ENCODE measurements at regions not wholly inside any gene's neighbourhood (a gene's known extent, or its start where the extent isn't known, plus 50 kb on each side); places are given as distances from the start of the nearest gene placed in this dataset.
"Not testable (repeated sequence)": the region's sequence is repeated elsewhere in the genome, so short reads cannot be mapped to it uniquely, and the experiment has no call there.

GRCh38 chr3:65015711-65016110 lies 327.9 kb upstream of the ADAMTS9 start:
- H3K4me1 ChIP-seq (ENCODE audit: insufficient read depth, low read length): peaks cover 23% of the 10 kb centered on the region
- H3K36me3 ChIP-seq (ENCODE audit: insufficient read depth, low read length): no peaks in the 10 kb centered on the region
- H3K4me3 ChIP-seq (ENCODE audit: low read depth in 1 of 2, low read length in 2 of 2): no peak overlapping the region
- no peak overlapping the region for H3K9ac ChIP-seq (ENCODE audit: low read length)
- no peak overlapping the region for H3K27ac ChIP-seq (ENCODE audit: low read depth, low read length)
- no peaks in the 10 kb centered on the region for H3K9me3 ChIP-seq (ENCODE audit: low read length)
- no peaks in the 10 kb centered on the region for H3K27me3 ChIP-seq (ENCODE audit: control insufficient read depth in 1 of 2, insufficient read depth in 2 of 2, low read length in 2 of 2)

DNA sequence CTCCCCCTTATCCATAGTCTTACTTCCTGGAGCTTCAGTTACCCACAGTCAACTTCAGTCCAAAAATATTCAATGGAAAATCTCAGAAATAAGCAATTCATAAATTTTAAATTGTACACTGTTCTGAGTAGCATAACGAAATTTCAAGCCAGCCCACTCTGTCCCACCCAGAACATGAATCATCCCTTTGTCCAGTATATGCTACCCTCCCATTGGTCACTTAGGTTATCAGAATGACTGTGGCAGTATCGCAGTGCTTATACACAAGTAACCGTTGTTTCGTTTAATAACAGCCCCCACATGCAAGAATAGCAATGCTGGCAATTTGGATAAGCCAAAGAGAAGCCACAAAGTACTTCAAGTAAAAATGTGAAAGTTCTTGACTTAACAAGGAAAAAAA lies 325.3 kb upstream of the ADAMTS9 start:
- H3K9me3 ChIP-seq (ENCODE audit: low read length): no peaks in the 10 kb centered on the region
- H3K4me3 ChIP-seq (ENCODE audit: low read depth in 1 of 2, low read length in 2 of 2): no peak overlapping the region
- peaks cover 9% of the 10 kb centered on the region for H3K4me1 ChIP-seq (ENCODE audit: insufficient read depth, low read length)
- peaks cover 6% of the 10 kb centered on the region for H3K36me3 ChIP-seq (ENCODE audit: insufficient read depth, low read length)
- H3K27ac ChIP-seq (ENCODE audit: low read depth, low read length): no peak overlapping the region
- H3K27me3 ChIP-seq (ENCODE audit: control insufficient read depth in 1 of 2, insufficient read depth in 2 of 2, low read length in 2 of 2): no peaks in the 10 kb centered on the region
- H3K9ac ChIP-seq (ENCODE audit: low read length): no peak overlapping the region

DNA sequence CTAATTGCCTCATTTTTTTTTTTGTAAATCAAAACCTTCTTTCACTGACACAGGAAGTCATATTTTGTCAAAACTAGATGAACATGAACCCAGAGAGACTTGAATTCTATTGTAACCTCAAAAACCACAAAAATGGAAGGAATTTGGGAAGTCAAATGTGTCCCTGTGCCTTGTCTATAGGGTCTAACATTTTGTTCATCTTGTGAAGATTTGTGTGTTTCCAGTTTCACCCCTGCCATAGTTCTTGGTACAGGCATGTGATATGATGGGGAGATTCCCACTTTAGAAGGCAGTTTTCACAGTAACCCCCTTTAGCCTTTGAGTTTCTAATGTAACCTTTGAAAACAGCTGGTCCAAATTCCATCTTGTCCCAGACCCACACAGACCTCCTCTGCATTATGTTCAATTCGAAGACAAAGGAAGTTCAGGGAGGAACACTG lies 318.5 kb upstream of the ADAMTS9 start:
- H3K9me3 ChIP-seq (ENCODE audit: low read length): no peaks in the 10 kb centered on the region

DNA sequence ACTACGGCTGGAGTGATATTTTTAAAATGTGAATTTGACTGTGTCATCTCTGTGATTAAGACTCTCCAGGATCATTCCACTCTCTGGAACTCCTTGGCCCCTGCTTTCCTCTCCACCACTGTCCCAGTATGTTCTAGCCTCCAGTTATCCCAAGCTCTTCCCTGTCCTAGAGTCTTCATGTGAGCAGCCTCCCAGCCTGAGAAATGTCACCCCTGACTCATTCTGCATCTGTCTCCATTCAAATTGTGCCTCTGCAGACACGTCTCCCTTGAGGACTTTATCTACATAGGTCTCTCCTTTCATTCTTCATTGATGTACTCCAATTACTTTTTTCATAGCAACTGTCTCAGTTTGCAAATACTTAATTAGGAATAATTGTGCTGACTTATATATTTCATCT lies 317.7 kb upstream of the ADAMTS9 start:
- no peaks in the 10 kb centered on the region for H3K4me1 ChIP-seq (ENCODE audit: insufficient read depth, low read length)
- peaks cover 6% of the 10 kb centered on the region for H3K36me3 ChIP-seq (ENCODE audit: insufficient read depth, low read length)
- H3K9ac ChIP-seq (ENCODE audit: low read length): no peak overlapping the region
- no peak overlapping the region for H3K4me3 ChIP-seq (ENCODE audit: low read depth in 1 of 2, low read length in 2 of 2)
- H3K27ac ChIP-seq (ENCODE audit: low read depth, low read length): no peak overlapping the region
- no peaks in the 10 kb centered on the region for H3K27me3 ChIP-seq (ENCODE audit: control insufficient read depth in 1 of 2, insufficient read depth in 2 of 2, low read length in 2 of 2)
- H3K9me3 ChIP-seq (ENCODE audit: low read length): no peaks in the 10 kb centered on the region

More for the DNA sequence above, 318.5 kb upstream of the ADAMTS9 start:
- Histone ChIP-seq H3K4me3 (ENCODE audit: low read depth in 1 of 2, low read length in 2 of 2) (no peak overlapping the region), H3K9ac (ENCODE audit: low read length) (no peak overlapping the region), H3K36me3 (ENCODE audit: insufficient read depth, low read length) (peaks cover 6% of the 10 kb centered on the region), H3K27ac (ENCODE audit: low read depth, low read length) (no peak overlapping the region), H3K4me1 (ENCODE audit: insufficient read depth, low read length) (no peaks in the 10 kb centered on the region), H3K27me3 (ENCODE audit: control insufficient read depth in 1 of 2, insufficient read depth in 2 of 2, low read length in 2 of 2) (no peaks in the 10 kb centered on the region)

- Histone ChIP-seq H3K36me3 (ENCODE audit: insufficient read depth, low read length) (peaks cover under 1% of the 10 kb centered on the region), H3K27ac (ENCODE audit: low read depth, low read length) (no peak overlapping the region), H3K4me3 (ENCODE audit: low read depth in 1 of 2, low read length in 2 of 2) (no peak overlapping the region), H3K9me3 (ENCODE audit: low read length) (no peaks in the 10 kb centered on the region), H3K4me1 (ENCODE audit: insufficient read depth, low read length) (no peaks in the 10 kb centered on the region), H3K9ac (ENCODE audit: low read length) (no peak overlapping the region), H3K27me3 (ENCODE audit: control insufficient read depth in 1 of 2, insufficient read depth in 2 of 2, low read length in 2 of 2) (no peaks in the 10 kb centered on the region)
Observed at GRCh38 chr3:65004795-65005295, 317.0 kb upstream of the ADAMTS9 start.

DNA sequence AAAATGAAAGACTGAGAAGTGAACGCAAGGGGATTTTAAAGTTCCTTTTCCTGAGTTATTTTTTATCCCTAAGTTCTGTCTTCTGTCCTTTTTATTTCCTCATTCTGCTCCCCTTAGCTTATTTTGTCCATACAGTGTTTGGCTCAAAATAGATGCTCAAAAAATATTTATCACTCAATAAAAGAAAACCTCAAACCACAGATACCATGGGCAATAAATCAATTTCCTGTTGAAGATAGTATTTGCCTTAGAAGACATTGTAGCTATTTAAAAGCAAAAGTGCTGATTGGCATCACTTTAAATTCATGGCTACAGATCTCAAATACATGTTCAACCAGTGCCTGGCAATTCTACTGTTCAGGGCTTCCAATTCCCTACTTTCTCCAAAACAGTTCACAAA lies 316.5 kb upstream of the ADAMTS9 start:
- Histone ChIP-seq H3K4me3 (ENCODE audit: low read depth in 1 of 2, low read length in 2 of 2) (no peak overlapping the region), H3K4me1 (ENCODE audit: insufficient read depth, low read length) (no peaks in the 10 kb centered on the region), H3K9me3 (ENCODE audit: low read length) (no peaks in the 10 kb centered on the region), H3K27ac (ENCODE audit: low read depth, low read length) (no peak overlapping the region), H3K36me3 (ENCODE audit: insufficient read depth, low read length) (no peaks in the 10 kb centered on the region), H3K27me3 (ENCODE audit: control insufficient read depth in 1 of 2, insufficient read depth in 2 of 2, low read length in 2 of 2) (no peaks in the 10 kb centered on the region), H3K9ac (ENCODE audit: low read length) (no peak overlapping the region)

DNA sequence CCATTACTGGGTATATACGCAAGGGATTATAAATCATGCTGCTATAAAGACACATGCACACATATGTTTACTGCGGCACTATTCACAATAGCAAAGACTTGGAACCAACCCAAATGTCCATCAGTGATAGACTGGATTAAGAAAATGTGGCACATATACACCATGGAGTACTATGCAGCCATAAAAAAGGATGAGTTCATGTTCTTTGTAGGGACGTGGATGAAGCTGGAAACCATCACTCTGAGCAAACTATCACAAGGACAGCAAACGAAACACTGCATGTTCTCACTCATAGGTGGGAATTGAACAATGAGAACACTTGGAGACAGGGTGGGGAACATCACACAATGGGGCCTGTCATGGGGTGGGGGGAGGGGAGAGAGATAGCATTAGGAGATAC lies 313.3 kb upstream of the ADAMTS9 start:
- H3K27ac ChIP-seq (ENCODE audit: low read depth, low read length); H3K36me3 ChIP-seq (ENCODE audit: insufficient read depth, low read length); H3K9ac ChIP-seq (ENCODE audit: low read length); H3K4me3 ChIP-seq (ENCODE audit: low read depth in 1 of 2, low read length in 2 of 2); H3K27me3 ChIP-seq (ENCODE audit: control insufficient read depth in 1 of 2, insufficient read depth in 2 of 2, low read length in 2 of 2); H3K4me1 ChIP-seq (ENCODE audit: insufficient read depth, low read length); H3K9me3 ChIP-seq (ENCODE audit: low read length): not testable (repeated sequence)

GRCh38 chr3:64998317-64998716 lies 310.5 kb upstream of the ADAMTS9 start:
- H3K4me3 ChIP-seq (ENCODE audit: low read depth in 1 of 2, low read length in 2 of 2): no peak overlapping the region
- peaks cover 9% of the 10 kb centered on the region for H3K4me1 ChIP-seq (ENCODE audit: insufficient read depth, low read length)
- H3K27ac ChIP-seq (ENCODE audit: low read depth, low read length): no peak overlapping the region

GRCh38 chr3:64995857-64996551 lies 308.2 kb upstream of the ADAMTS9 start:
- H3K4me1 ChIP-seq (ENCODE audit: insufficient read depth, low read length): peaks cover 9% of the 10 kb centered on the region
- H3K4me3 ChIP-seq (ENCODE audit: low read depth in 1 of 2, low read length in 2 of 2): no peak overlapping the region
- no peaks in the 10 kb centered on the region for H3K27me3 ChIP-seq (ENCODE audit: control insufficient read depth in 1 of 2, insufficient read depth in 2 of 2, low read length in 2 of 2)
- H3K27ac ChIP-seq (ENCODE audit: low read depth, low read length): no peak overlapping the region
- no peak overlapping the region for H3K9ac ChIP-seq (ENCODE audit: low read length)
- H3K36me3 ChIP-seq (ENCODE audit: insufficient read depth, low read length): no peaks in the 10 kb centered on the region
- H3K9me3 ChIP-seq (ENCODE audit: low read length): no peaks in the 10 kb centered on the region

More at GRCh38 chr3:64998317-64998716, 310.5 kb upstream of the ADAMTS9 start:
- no peaks in the 10 kb centered on the region for H3K9me3 ChIP-seq (ENCODE audit: low read length)
- H3K27me3 ChIP-seq (ENCODE audit: control insufficient read depth in 1 of 2, insufficient read depth in 2 of 2, low read length in 2 of 2): no peaks in the 10 kb centered on the region
- no peak overlapping the region for H3K9ac ChIP-seq (ENCODE audit: low read length)
- H3K36me3 ChIP-seq (ENCODE audit: insufficient read depth, low read length): no peaks in the 10 kb centered on the region

- Histone ChIP-seq H3K9me3 (ENCODE audit: low read length) (no peaks in the 10 kb centered on the region), H3K4me1 (ENCODE audit: insufficient read depth, low read length) (peaks cover 9% of the 10 kb centered on the region)
Observed at GRCh38 chr3:64993781-64994180, 306.0 kb upstream of the ADAMTS9 start.

DNA sequence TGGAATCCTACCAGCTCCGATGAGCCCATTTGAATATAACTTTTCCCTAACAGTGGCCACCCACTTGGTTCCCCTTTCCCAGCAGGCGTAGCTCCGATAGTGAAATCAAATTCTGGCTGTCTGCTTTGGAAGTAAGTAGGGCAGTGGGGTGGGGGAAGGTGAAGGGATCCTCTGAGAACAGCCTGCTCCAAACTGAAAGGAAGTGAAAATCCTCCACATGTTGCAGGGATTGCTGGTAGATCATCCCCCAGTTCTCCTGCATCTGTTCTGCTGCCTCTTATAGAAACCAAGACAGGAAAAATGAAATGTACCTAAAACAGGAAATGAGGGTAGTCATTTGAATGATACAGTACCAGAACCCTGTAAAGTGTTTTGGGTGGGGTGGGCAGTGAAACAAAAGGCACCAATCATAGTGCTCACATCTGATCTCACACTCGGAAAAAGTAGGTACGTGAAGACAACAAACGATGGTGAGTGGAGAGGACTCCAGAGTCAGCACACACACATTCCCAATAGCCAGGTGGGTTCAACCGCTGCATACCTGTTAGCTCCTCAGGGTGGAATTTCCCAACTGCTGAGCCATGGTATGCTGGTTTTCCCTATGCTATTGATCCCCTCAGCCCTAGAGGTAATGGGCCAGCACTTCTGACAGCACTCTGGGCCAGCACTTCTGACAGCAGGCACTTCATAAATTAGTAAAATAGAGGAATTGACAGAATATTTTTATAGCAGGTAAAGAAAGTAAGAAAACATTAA lies 304.9 kb upstream of the ADAMTS9 start:
- Histone ChIP-seq H3K27ac (ENCODE audit: low read depth, low read length) (no peak overlapping the region), H3K27me3 (ENCODE audit: control insufficient read depth in 1 of 2, insufficient read depth in 2 of 2, low read length in 2 of 2) (no peaks in the 10 kb centered on the region), H3K4me3 (ENCODE audit: low read depth in 1 of 2, low read length in 2 of 2) (no peak overlapping the region), H3K4me1 (ENCODE audit: insufficient read depth, low read length) (peaks cover 9% of the 10 kb centered on the region), H3K9ac (ENCODE audit: low read length) (no peak overlapping the region), H3K36me3 (ENCODE audit: insufficient read depth, low read length) (no peaks in the 10 kb centered on the region), H3K9me3 (ENCODE audit: low read length) (no peaks in the 10 kb centered on the region)

More at GRCh38 chr3:64993781-64994180, 306.0 kb upstream of the ADAMTS9 start:
- Histone ChIP-seq H3K27ac (ENCODE audit: low read depth, low read length) (no peak overlapping the region), H3K36me3 (ENCODE audit: insufficient read depth, low read length) (no peaks in the 10 kb centered on the region), H3K27me3 (ENCODE audit: control insufficient read depth in 1 of 2, insufficient read depth in 2 of 2, low read length in 2 of 2) (no peaks in the 10 kb centered on the region), H3K9ac (ENCODE audit: low read length) (no peak overlapping the region), H3K4me3 (ENCODE audit: low read depth in 1 of 2, low read length in 2 of 2) (no peak overlapping the region)
